ENCODE measurements at regions not wholly inside any gene's neighbourhood (a gene's known extent, or its start where the extent isn't known, plus 50 kb on each side); places are given as distances from the start of the nearest gene placed in this dataset.

DNA sequence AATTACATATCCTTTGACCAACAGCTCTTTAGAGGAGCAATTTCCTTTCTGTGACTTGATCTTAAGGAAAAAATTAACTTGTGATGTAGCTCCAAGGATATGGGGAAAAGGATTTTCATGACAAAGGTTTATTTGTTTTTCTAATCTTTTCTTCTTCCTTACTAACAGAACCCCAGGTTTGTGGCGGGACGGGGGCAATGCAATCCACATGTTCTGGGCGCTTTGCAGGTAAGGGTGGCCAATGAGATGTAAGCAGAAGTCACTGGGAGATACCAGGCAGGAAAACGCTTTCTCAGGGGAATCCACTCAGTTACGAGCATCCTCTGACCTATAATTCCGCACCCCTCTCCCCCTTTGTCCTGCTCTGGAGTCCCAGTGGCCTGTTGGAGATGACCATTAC, 122.0 kb downstream of the MRPS6 start:
- Histone ChIP-seq H3K79me2 (ENCODE audit: control insufficient read depth in 1 of 2, insufficient read depth in 2 of 2, low read length in 2 of 2) (no peaks in the 10 kb centered on the region), H3K4me2 (ENCODE audit: insufficient read depth in 1 of 2, low read depth in 2 of 2, low read length in 2 of 2) (0 out of 4 replicates have a peak overlapping the region, but pooled peaks of 1 of the 2 experiments have one; percentile 43), H3K56ac (replicated peaks; ENCODE audit: insufficient read length, low read depth, low read length) (no peak overlapping the region), H3K23me2 (ENCODE audit: low read depth, low read length) (peaks cover 3% of the 10 kb centered on the region; the same call in 1 of the 2 replicates), H3K9me3 (ENCODE audit: insufficient read depth in 2 of 2, low read depth in 1 of 2, low read length in 1 of 2) (0 out of 4 replicates have a peak, but pooled peaks cover 0 to 3% of the 10 kb centered on the region in 2 experiments), H3K36me3 (ENCODE audit: control insufficient read depth in 2 of 4, insufficient read depth in 4 of 4, low read length in 3 of 4) (no peaks in the 10 kb centered on the region), H3K14ac (ENCODE audit: insufficient read length) (no peak overlapping the region), H3K9ac (replicated peaks in 1 of 4; ENCODE audit: extremely low read depth in 1 of 4, low read depth in 3 of 4, low read length in 3 of 4) (no peak overlapping the region), H4K5ac (ENCODE audit: insufficient read length, low read depth, low read length) (no peak overlapping the region), H3K23ac (ENCODE audit: insufficient read length) (no peak overlapping the region), H3K79me1 (ENCODE audit: low read depth, low read length) (no peaks in the 10 kb centered on the region), H2BK15ac (ENCODE audit: low read length) (peak overlapping the region; percentile 32; the same call in 1 of the 2 replicates), H3K4ac (replicated peaks; ENCODE audit: insufficient read length, low read depth, low read length) (no peak overlapping the region), H4K20me1 (replicated peaks in 1 of 2; ENCODE audit: control insufficient read depth in 1 of 2, insufficient read depth in 2 of 2, low read length in 2 of 2) (no peaks in the 10 kb centered on the region), H4K8ac (ENCODE audit: extremely low read depth, insufficient read depth, low read length) (no peak overlapping the region), H2AK5ac (ENCODE audit: low read depth, low read length) (no peak overlapping the region), H3K27ac (ENCODE audit: low read depth, low read length) (no peak overlapping the region), H3K18ac (ENCODE audit: extremely low read depth, low read length) (no peak overlapping the region), H2BK12ac (ENCODE audit: low read depth, low read length) (no peak overlapping the region), H3K4me3 (ENCODE audit: extremely low read depth in 1 of 4, insufficient read depth in 2 of 4, low read depth in 3 of 4, low read length in 4 of 4) (peak overlapping the region in 1 of 4 experiments; percentile 12; a peak in 1 of 8 replicates), H3K4me1 (replicated peaks in 1 of 4; ENCODE audit: control insufficient read depth in 3 of 4, insufficient read depth in 4 of 4, low read length in 3 of 4) (peaks cover 3 to 18% (median 12%) of the 10 kb centered on the region in 4 experiments), H2BK20ac (ENCODE audit: low read length) (no peak overlapping the region), H3K27me3 (replicated peaks in 1 of 4; ENCODE audit: control insufficient read depth in 3 of 4, extremely low read depth in 1 of 4, insufficient read depth in 3 of 4, low read length in 3 of 4) (no peaks in the 10 kb centered on the region), H2BK120ac (replicated peaks; ENCODE audit: low read depth, low read length) (no peak overlapping the region), H4K91ac (replicated peaks; ENCODE audit: insufficient read length, low read length) (no peak overlapping the region), H2BK5ac (ENCODE audit: low read depth, low read length) (no peak overlapping the region), H2AFZ (ENCODE audit: low read length) (no peak overlapping the region)
- ChIA-PET CTCF (ENCODE audit: partially characterized antibody) (interaction anchor here (1.2 kb wide), 1 partner anchor 68 kb away, joined by 3 read pairs; no protein-coding TSS in a partner anchor), POLR2A (ENCODE audit: partially characterized antibody) (interaction anchor here (0.6 to 1.3 kb wide), 2 partner anchors 122 to 917 kb away, joined by 3 read pairs; partner anchors contain the start of genes MRPS6 and SLC5A3)
- FAIRE-seq (no peak), DNase-seq (ENCODE audit: low read depth in 1 of 2, low spot score in 2 of 2) (no peak)
- 12% methylated on average over 6 of the region's 6 CpGs; no CpG with 5 or more reads in 1 of the 2 experiments for WGBS, 2 experiments (ENCODE audit: extremely low coverage in 1 of 2, insufficient coverage in 1 of 2, insufficient read length in 1 of 2, insufficient replicate concordance in 2 of 2, low coverage in 1 of 2, low lambda C conversion rate in 2 of 2, missing lambda C conversion rate in 1 of 2)
- no peak for TF ChIP-seq BCL11A (IDR thresholded peaks at IDR 0.05; ENCODE audit: low read depth in 2 of 2, low read length in 2 of 2)
- TF ChIP-seq JUN (IDR thresholded peaks at IDR 0.05; ENCODE audit: low read depth, low read length): no peak
- TF ChIP-seq, protein P1, sequence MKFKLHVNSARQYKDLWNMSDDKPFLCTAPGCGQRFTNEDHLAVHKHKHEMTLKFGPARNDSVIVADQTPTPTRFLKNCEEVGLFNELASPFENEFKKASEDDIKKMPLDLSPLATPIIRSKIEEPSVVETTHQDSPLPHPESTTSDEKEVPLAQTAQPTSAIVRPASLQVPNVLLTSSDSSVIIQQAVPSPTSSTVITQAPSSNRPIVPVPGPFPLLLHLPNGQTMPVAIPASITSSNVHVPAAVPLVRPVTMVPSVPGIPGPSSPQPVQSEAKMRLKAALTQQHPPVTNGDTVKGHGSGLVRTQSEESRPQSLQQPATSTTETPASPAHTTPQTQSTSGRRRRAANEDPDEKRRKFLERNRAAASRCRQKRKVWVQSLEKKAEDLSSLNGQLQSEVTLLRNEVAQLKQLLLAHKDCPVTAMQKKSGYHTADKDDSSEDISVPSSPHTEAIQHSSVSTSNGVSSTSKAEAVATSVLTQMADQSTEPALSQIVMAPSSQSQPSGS (IDR thresholded peaks at IDR 0.05; ENCODE audit: low read length): no peak
- TF ChIP-seq, protein P2, sequence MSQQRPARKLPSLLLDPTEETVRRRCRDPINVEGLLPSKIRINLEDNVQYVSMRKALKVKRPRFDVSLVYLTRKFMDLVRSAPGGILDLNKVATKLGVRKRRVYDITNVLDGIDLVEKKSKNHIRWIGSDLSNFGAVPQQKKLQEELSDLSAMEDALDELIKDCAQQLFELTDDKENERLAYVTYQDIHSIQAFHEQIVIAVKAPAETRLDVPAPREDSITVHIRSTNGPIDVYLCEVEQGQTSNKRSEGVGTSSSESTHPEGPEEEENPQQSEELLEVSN (IDR thresholded peaks at IDR 0.05): peak; percentile 80
- TF ChIP-seq NANOG (IDR thresholded peaks at IDR 0.05; ENCODE audit: insufficient read depth, low read depth, low read length, poor library complexity, severe bottlenecking): no peak
- no peak for TF ChIP-seq CEBPB (IDR thresholded peaks at IDR 0.05; ENCODE audit: low read depth, low read length)
- TF ChIP-seq TCF12 (IDR thresholded peaks at IDR 0.05; ENCODE audit: low read depth, low read length): no peak
- TF ChIP-seq YY1 (IDR thresholded peaks at IDR 0.05; ENCODE audit: low read depth, low read length): no peak
- TF ChIP-seq, protein P3, sequence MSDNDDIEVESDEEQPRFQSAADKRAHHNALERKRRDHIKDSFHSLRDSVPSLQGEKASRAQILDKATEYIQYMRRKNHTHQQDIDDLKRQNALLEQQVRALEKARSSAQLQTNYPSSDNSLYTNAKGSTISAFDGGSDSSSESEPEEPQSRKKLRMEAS (IDR thresholded peaks at IDR 0.05): peak; percentile 59
- no peak for TF ChIP-seq EGR1 (IDR thresholded peaks at IDR 0.05; ENCODE audit: borderline replicate concordance, low read depth, low read length)
- TF ChIP-seq EP300 (IDR thresholded peaks at IDR 0.05; ENCODE audit: borderline replicate concordance in 1 of 2, low read depth in 2 of 2, low read length in 2 of 2): peak in 1 of 2 experiments; percentile 52; a peak in 1 of 3 replicates

Measured in H1 (cell line).